HEK293T (cell line): ENCODE measurements at regions not wholly inside any gene's neighbourhood (a gene's known extent, or its start where the extent isn't known, plus 50 kb on each side); places are given as distances from the start of the nearest gene placed in this dataset.

Source experiments
- CTCF ChIA-PET: fragments of 350-600 bp; formaldehyde crosslinking; extraction: SDS; loops from one replicate; lab custom pipeline; 2021; ENCODE audit warnings: antibody characterized with exemption, inconsistent platforms; lab: Yijun Ruan, JAX
- POLR2A ChIA-PET: fragments of 350-600 bp; formaldehyde crosslinking; extraction: SDS; loops from one replicate; lab custom pipeline; 2020; ENCODE audit warnings: antibody characterized with exemption, inconsistent platforms; lab: Yijun Ruan, JAX
- DNase-seq: peaks from one replicate; pipeline ENCODE4 v3.0.0; 2012; ENCODE audit warnings: mixed read lengths; ENCODE audit errors: extremely low spot score
- ARNT ChIP-seq: fragments of 450-650 bp; IDR thresholded peaks from 2 replicates; pipeline ENCODE4 v1.6.1; 2017; ENCODE audit warnings: mild to moderate bottlenecking
- BHLHE40 ChIP-seq: fragments of 450-650 bp; IDR thresholded peaks from 2 replicates; pipeline ENCODE4 v1.6.1; 2016; ENCODE audit warnings: mild to moderate bottlenecking, moderate library complexity, borderline replicate concordance
- CTBP1 ChIP-seq: fragments of 450-650 bp; IDR thresholded peaks from 2 replicates; pipeline ENCODE4 v1.6.1; 2016; ENCODE audit warnings: borderline replicate concordance
- ELF4 ChIP-seq: fragments of 450-650 bp; IDR thresholded peaks from 2 replicates; pipeline ENCODE4 v1.6.1; 2017; ENCODE audit warnings: antibody characterized with exemption
- FOXA1 ChIP-seq: fragments of 450-650 bp; IDR thresholded peaks from 2 replicates; pipeline ENCODE4 v1.6.1; 2016; ENCODE audit warnings: mild to moderate bottlenecking
- FOXK2 ChIP-seq: fragments of 450-650 bp; IDR thresholded peaks from 2 replicates; pipeline ENCODE4 v1.6.1; 2016; ENCODE audit warnings: mild to moderate bottlenecking
- FOXM1 ChIP-seq: fragments of 450-650 bp; IDR thresholded peaks from 2 replicates; pipeline ENCODE4 v1.6.1; 2017; ENCODE audit warnings: mild to moderate bottlenecking, borderline replicate concordance
- HDGF ChIP-seq: fragments of 450-650 bp; IDR thresholded peaks from 2 replicates; pipeline ENCODE4 v1.6.1; 2017; ENCODE audit warnings: antibody characterized with exemption, borderline replicate concordance
- L3MBTL2 ChIP-seq: fragments of 450-650 bp; conservative IDR thresholded peaks from 2 replicates; pipeline ENCODE4 v1.6.1; 2016; ENCODE audit warnings: mild to moderate bottlenecking
- LEF1 ChIP-seq: fragments of 450-650 bp; IDR thresholded peaks from 2 replicates; pipeline ENCODE4 v1.6.1; 2017; ENCODE audit warnings: mild to moderate bottlenecking, borderline replicate concordance
- NFRKB ChIP-seq: fragments of 450-650 bp; IDR thresholded peaks from 2 replicates; pipeline ENCODE4 v1.6.1; 2016; ENCODE audit warnings: mild to moderate bottlenecking, moderate library complexity
- SP1 ChIP-seq: fragments of 450-650 bp; IDR thresholded peaks from 2 replicates; pipeline ENCODE4 v1.6.1; 2017
- SUZ12 ChIP-seq: fragments of 450-650 bp; IDR thresholded peaks from 2 replicates; pipeline ENCODE4 v1.6.1; 2016; ENCODE audit warnings: mild to moderate bottlenecking
- TARDBP ChIP-seq: fragments of 450-650 bp; IDR thresholded peaks from 2 replicates; pipeline ENCODE4 v1.6.1; 2016
- ZNF384 ChIP-seq: fragments of 450-650 bp; IDR thresholded peaks from 2 replicates; pipeline ENCODE4 v1.6.1; 2016
- TF ChIP-seq, protein P1 (sequence below): fragments of 450-650 bp; IDR thresholded peaks from 2 replicates; pipeline ENCODE4 v1.6.1; 2016

DNA sequence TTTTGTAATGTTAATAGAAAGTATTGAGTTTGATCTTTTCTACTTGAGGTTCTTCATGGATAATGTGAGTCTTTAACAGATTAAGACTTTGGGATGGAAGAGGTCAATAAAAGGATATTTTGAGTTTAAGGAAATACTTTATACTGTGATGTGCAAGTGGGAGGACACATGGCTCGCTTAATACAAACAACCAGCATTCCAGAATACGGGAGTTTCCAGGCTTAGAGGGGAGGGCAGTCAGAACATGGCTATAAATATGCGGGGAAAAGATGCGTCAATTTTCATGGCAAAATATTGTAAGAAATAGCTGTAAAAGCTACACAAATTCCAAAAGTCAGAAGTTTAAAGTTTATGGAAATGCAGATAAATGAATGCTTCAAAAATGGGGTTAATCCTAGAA, 192.3 kb downstream of the AASDH start:
- ChIA-PET POLR2A (no interaction called here), CTCF (no interaction called here)
- no peak for DNase-seq
- no peak for TF ChIP-seq HDGF
- TF ChIP-seq, protein P1, sequence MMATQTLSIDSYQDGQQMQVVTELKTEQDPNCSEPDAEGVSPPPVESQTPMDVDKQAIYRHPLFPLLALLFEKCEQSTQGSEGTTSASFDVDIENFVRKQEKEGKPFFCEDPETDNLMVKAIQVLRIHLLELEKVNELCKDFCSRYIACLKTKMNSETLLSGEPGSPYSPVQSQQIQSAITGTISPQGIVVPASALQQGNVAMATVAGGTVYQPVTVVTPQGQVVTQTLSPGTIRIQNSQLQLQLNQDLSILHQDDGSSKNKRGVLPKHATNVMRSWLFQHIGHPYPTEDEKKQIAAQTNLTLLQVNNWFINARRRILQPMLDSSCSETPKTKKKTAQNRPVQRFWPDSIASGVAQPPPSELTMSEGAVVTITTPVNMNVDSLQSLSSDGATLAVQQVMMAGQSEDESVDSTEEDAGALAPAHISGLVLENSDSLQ: no peak
- TF ChIP-seq L3MBTL2: no peak
- TF ChIP-seq FOXK2: no peak
- no peak for TF ChIP-seq NFRKB
- TF ChIP-seq SUZ12: no peak
- no peak for TF ChIP-seq FOXM1
- no peak for TF ChIP-seq ARNT
- no peak for TF ChIP-seq BHLHE40
- no peak for TF ChIP-seq LEF1
- no peak for TF ChIP-seq ELF4

DNA sequence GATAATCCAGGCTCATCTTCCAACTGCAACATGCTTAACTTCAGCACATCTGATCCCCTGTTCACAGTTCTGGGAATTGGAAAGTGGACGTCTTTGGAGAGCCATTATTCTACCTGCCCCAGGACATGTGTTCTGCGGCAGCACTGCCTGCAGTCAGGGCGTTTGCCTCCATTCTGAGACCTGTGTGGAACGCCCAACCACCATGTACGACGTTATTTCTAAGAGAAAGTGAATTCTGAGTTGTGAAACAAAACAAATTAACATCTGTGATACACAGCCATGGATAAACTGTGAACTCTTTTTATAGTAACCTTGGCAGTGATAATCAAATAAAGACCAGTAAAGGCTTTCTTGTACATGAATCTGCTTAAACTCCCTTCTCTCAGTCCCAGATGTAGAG, 195.8 kb downstream of the AASDH start:
- no peak for DNase-seq
- CTCF ChIA-PET: no interaction called here
- POLR2A ChIA-PET: no interaction called here
- no peak for TF ChIP-seq FOXK2
- TF ChIP-seq ZNF384: no peak
- no peak for TF ChIP-seq ELF4
- TF ChIP-seq L3MBTL2: no peak
- TF ChIP-seq FOXM1: no peak

DNA sequence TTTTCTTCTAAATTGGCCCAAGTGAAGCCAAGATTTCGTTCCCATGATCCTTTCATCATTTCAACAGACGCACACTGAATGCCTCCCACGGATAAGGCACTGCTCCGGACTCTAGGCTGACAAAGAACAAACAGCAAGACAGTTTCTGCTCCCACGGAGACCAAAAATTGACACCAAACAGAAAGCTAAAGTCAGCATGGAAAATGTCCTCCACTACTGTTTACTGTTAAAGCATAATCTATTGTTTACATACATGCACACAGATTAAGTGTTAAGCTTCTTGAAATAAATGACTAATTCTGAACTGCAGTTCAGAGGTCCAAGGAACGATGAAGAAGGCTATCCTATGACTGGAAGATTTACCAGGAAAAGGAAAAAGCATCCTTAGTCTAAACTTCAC, 199.6 kb downstream of the AASDH start:
- ChIA-PET CTCF (no interaction called here), POLR2A (no interaction called here)
- no peak for DNase-seq
- TF ChIP-seq HDGF (no peak), FOXK2 (no peak), L3MBTL2 (no peak), BHLHE40 (no peak), FOXM1 (no peak), CTBP1 (no peak), LEF1 (no peak), ZNF384 (no peak)

DNA sequence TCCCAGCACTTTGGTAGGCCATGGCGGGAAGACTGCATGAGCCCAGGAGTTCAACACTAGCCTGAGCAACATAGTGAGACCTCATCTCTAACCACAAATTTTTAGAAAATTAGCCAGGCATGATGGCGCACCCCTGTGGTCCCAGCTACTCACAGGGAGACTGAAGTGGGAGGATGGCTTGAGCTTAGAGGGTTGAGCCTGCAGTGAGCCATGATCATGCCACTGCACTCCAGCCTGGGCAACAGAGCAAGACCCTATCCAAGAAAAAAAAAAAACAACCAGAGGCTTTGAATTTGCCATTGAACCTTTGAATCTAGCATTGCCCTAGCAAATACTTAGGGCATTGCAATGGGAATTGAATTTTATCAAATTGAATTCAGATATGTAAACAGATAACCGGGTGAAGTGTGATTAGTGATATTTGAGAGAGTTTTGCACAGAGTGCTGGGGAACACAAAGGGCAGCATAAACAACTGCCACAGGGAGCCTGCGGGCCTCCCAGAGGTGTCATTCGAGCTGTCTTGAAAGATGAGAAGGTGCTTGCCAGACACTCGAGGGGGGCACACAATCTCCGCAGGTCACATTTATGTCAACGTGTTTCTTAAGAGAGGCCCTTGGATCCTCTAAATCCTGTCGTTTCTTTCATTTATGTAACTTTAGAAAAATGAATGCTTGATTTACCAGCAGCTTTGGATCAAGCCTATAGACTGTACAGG, 200.3 kb downstream of the AASDH start:
- peak; percentile 16 for DNase-seq
- ChIA-PET CTCF (no interaction called here), POLR2A (no interaction called here)
- TF ChIP-seq CTBP1 (no peak), ELF4 (no peak), FOXM1 (no peak), L3MBTL2 (no peak), SP1 (no peak), ARNT (no peak)
- TF ChIP-seq, protein P1: no peak

DNA sequence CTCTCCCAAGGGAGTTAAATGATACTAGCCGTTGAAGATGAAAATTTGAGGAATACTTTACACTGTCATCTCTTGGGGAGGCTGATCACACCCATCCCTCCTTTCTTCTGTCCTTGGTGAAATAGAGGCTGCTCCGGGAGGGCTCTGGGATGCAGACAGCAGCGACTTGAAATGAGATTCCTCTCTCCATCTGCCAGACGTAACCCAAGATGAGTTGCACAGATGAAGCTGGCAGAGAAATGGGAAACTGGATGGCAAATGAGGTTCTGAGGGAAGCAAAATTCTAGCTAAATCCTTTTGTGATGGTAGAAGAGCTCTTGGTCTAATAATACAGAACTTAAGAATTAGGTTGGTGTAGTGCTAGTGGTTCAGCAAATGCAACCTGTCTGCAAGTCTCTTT, 201.4 kb downstream of the AASDH start:
- ChIA-PET CTCF (no interaction called here), POLR2A (no interaction called here)
- DNase-seq: no peak
- TF ChIP-seq FOXK2 (no peak), CTBP1 (no peak), TARDBP (no peak), BHLHE40 (no peak), ELF4 (no peak), LEF1 (no peak), L3MBTL2 (no peak), NFRKB (no peak), SUZ12 (no peak), SP1 (no peak), FOXA1 (no peak)

DNA sequence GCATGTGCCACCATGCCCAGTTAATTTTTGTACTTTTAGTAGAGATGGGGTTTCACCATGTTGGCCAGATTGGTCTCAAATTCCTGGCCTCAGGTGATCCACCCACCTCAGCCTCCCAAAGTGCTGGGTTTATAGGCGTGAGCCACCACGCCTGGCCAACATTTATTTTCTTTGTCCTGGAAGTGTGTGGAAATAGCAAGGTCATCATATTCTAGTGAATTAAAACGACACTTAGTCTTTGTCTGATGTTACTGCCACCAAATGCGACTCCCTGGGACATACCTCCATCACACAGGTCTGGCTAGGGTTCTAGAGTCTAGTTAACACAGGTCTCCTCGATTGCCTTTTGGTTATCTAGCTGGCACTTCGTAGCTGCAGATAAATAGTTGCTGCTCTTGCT, 203.1 kb downstream of the AASDH start:
- no peak for DNase-seq
- TF ChIP-seq ARNT (no peak), LEF1 (no peak)
- TF ChIP-seq, protein P1: no peak
- CTCF ChIA-PET: no interaction called here
- POLR2A ChIA-PET: no interaction called here

- TF ChIP-seq ARNT (no peak), FOXM1 (no peak), NFRKB (no peak), SUZ12 (no peak), SP1 (no peak), L3MBTL2 (no peak), ELF4 (no peak), BHLHE40 (no peak), TARDBP (no peak), ZNF384 (no peak), CTBP1 (no peak), LEF1 (no peak), FOXK2 (no peak), HDGF (no peak), FOXA1 (no peak)
- TF ChIP-seq, protein P1: no peak
- no peak for DNase-seq
- CTCF ChIA-PET: interaction anchor here (0.6 kb wide), 1 partner anchor 14 kb away, joined by 4 read pairs; no protein-coding TSS in a partner anchor
- POLR2A ChIA-PET: no interaction called here
These were observed 203.8 kb downstream of the AASDH start for GRCh38 chr4:56183344-56183959.
